ENCODE measurements at regions not wholly inside any gene's neighbourhood (a gene's known extent, or its start where the extent isn't known, plus 50 kb on each side); places are given as distances from the start of the nearest gene placed in this dataset.

DNA sequence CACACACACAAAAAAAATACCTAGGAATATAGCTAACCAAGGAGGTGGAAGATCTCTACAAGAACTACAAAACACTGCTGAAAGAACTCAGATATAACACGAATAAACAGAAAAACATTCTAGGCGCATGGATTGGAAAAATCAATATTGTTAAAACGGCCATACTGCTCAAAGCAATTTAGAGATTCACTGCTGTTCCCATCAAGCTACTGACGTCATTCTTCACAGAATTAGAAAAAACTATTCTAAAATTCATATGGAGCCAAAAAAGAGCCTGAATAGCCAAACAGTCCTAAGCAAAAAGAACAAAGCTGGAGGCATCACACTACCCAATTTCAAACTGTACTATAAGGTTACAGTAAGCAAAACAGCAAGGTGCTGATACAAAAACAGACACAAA is 390.2 kb downstream of the IDS start:
- POLR2A ChIA-PET, result no interaction called here
- no peak overlapping the region for H3K27ac ChIP-seq (ENCODE audit: low read length in 2 of 2)
- Mint-ChIP-seq H3K4me1 (no peaks in the 10 kb centered on the region), H3K27me3 (no peaks in the 10 kb centered on the region), H3K4me3 (no peak overlapping the region), H3K9me3 (ENCODE audit: insufficient read depth) (no peaks in the 10 kb centered on the region), H3K27ac (no peak overlapping the region)
- H3K4me1 ChIP-seq (ENCODE audit: control insufficient read depth in 2 of 2, insufficient read depth in 2 of 2, low read length in 2 of 2), result no peaks in the 10 kb centered on the region
- intact Hi-C loops (cut with micrococcal nuclease), result no loop called here
- H3K9ac ChIP-seq (ENCODE audit: low read length), result no peak overlapping the region
- ATAC-seq (ENCODE audit: low read depth), result no peak
- no peak overlapping the region for H3K4me3 ChIP-seq (ENCODE audit: control extremely low read depth in 1 of 5, extremely low read depth in 1 of 5, insufficient read depth in 1 of 5, low read depth in 2 of 5, low read length in 4 of 5)
- H3K79me2 ChIP-seq (ENCODE audit: control insufficient read depth, insufficient read depth, low read length), result no peaks in the 10 kb centered on the region
- H4K20me1 ChIP-seq (ENCODE audit: control insufficient read depth, insufficient read depth, low read length, poor library complexity, severe bottlenecking), result no peaks in the 10 kb centered on the region
- H3K27me3 ChIP-seq (replicated peaks in 1 of 4; ENCODE audit: control extremely low read depth in 1 of 4, control insufficient read depth in 3 of 4, insufficient read depth in 4 of 4, low read length in 3 of 4), result no peaks in the 10 kb centered on the region
- H3K36me3 ChIP-seq (replicated peaks in 1 of 2; ENCODE audit: control extremely low read depth in 1 of 2, control insufficient read depth in 1 of 2, extremely low read depth in 1 of 2, insufficient read depth in 2 of 2, low read length in 1 of 2), result no peaks in the 10 kb centered on the region
- H3K9me3 ChIP-seq (ENCODE audit: control extremely low read depth in 1 of 3, control insufficient read depth in 2 of 3, insufficient read depth in 1 of 3, low read length in 2 of 3), result peaks cover 0 to 3% (median 0%) of the 10 kb centered on the region in 3 donors
- DNase-seq, result no peak
- H3K4me2 ChIP-seq (replicated peaks; ENCODE audit: low read depth, low read length, poor library complexity, severe bottlenecking), result no peak overlapping the region
- H2AFZ ChIP-seq (ENCODE audit: insufficient read depth, low read depth, low read length, poor library complexity, severe bottlenecking), result no peak overlapping the region
- TF ChIP-seq EZH2 (IDR thresholded peaks at IDR 0.05; ENCODE audit: borderline replicate concordance, insufficient read depth, low read depth, low read length, poor library complexity, severe bottlenecking), result no peak
- TF ChIP-seq, protein P1, sequence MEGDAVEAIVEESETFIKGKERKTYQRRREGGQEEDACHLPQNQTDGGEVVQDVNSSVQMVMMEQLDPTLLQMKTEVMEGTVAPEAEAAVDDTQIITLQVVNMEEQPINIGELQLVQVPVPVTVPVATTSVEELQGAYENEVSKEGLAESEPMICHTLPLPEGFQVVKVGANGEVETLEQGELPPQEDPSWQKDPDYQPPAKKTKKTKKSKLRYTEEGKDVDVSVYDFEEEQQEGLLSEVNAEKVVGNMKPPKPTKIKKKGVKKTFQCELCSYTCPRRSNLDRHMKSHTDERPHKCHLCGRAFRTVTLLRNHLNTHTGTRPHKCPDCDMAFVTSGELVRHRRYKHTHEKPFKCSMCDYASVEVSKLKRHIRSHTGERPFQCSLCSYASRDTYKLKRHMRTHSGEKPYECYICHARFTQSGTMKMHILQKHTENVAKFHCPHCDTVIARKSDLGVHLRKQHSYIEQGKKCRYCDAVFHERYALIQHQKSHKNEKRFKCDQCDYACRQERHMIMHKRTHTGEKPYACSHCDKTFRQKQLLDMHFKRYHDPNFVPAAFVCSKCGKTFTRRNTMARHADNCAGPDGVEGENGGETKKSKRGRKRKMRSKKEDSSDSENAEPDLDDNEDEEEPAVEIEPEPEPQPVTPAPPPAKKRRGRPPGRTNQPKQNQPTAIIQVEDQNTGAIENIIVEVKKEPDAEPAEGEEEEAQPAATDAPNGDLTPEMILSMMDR (IDR thresholded peaks at IDR 0.05), result no peak
- WGBS (ENCODE audit: insufficient coverage), result no CpG with 5 or more reads among the region's 4 CpGs
- CTCF ChIA-PET, result no interaction called here

DNA sequence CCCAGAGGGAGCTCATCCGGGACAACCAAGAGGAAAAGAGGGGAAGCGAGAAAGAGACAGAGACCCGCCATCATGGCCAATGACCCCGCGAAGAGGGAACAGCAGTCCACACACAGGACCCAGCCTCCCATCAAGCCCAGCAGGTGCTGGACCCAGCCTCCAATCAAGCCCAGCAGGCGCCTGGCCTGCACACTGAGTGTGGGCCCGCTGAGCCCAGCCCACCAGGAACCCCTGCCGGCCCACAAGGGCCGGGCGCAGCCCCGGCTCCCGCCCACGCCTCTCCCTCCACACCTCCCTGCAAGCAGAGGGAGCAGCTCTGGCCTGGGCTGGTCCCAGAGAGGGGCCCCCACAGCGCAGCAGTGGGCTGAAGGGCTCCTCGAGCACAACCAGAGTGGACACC is 391.1 kb downstream of the IDS start:
- no peak for DNase-seq
- H3K27ac Mint-ChIP-seq, result no peak overlapping the region
- intact Hi-C loops (cut with micrococcal nuclease), result no loop called here

More for the DNA sequence above, 391.1 kb downstream of the IDS start:
- no peak for ATAC-seq (ENCODE audit: low read depth)
- TF ChIP-seq, protein P1 (IDR thresholded peaks at IDR 0.05), result no peak
- no peak for TF ChIP-seq EZH2 (IDR thresholded peaks at IDR 0.05; ENCODE audit: borderline replicate concordance, insufficient read depth, low read depth, low read length, poor library complexity, severe bottlenecking)
- Histone ChIP-seq H3K4me2 (replicated peaks; ENCODE audit: low read depth, low read length, poor library complexity, severe bottlenecking) (no peak overlapping the region), H3K27me3 (replicated peaks in 1 of 4; ENCODE audit: control extremely low read depth in 1 of 4, control insufficient read depth in 3 of 4, insufficient read depth in 4 of 4, low read length in 3 of 4) (no peaks in the 10 kb centered on the region), H2AFZ (ENCODE audit: insufficient read depth, low read depth, low read length, poor library complexity, severe bottlenecking) (no peak overlapping the region), H3K4me1 (ENCODE audit: control insufficient read depth in 2 of 2, insufficient read depth in 2 of 2, low read length in 2 of 2) (no peaks in the 10 kb centered on the region), H3K4me3 (ENCODE audit: control extremely low read depth in 1 of 5, extremely low read depth in 1 of 5, insufficient read depth in 1 of 5, low read depth in 2 of 5, low read length in 4 of 5) (no peak overlapping the region), H3K79me2 (ENCODE audit: control insufficient read depth, insufficient read depth, low read length) (no peaks in the 10 kb centered on the region), H3K27ac (ENCODE audit: low read length in 2 of 2) (no peak overlapping the region), H4K20me1 (ENCODE audit: control insufficient read depth, insufficient read depth, low read length, poor library complexity, severe bottlenecking) (no peaks in the 10 kb centered on the region), H3K9me3 (ENCODE audit: control extremely low read depth in 1 of 3, control insufficient read depth in 2 of 3, insufficient read depth in 1 of 3, low read length in 2 of 3) (peaks cover 0 to 3% (median 0%) of the 10 kb centered on the region in 3 donors), H3K9ac (ENCODE audit: low read length) (no peak overlapping the region), H3K36me3 (replicated peaks in 1 of 2; ENCODE audit: control extremely low read depth in 1 of 2, control insufficient read depth in 1 of 2, extremely low read depth in 1 of 2, insufficient read depth in 2 of 2, low read length in 1 of 2) (no peaks in the 10 kb centered on the region)
- WGBS (ENCODE audit: insufficient coverage), result no CpG with 5 or more reads among the region's 15 CpGs
- Mint-ChIP-seq H3K4me3 (no peak overlapping the region), H3K27me3 (no peaks in the 10 kb centered on the region), H3K4me1 (no peaks in the 10 kb centered on the region), H3K9me3 (ENCODE audit: insufficient read depth) (peaks cover 4% of the 10 kb centered on the region)
- ChIA-PET CTCF (no interaction called here), POLR2A (no interaction called here)
